Ovary (tissue), 7 donors: ENCODE measurements at regions not wholly inside any gene's neighbourhood (a gene's known extent, or its start where the extent isn't known, plus 50 kb on each side); places are given as distances from the start of the nearest gene placed in this dataset.

Source experiments
- DNase-seq, 5 donors: peaks; one replicate each; pipeline ENCODE4 v3.0.0-alpha.2; 2019 to 2020
- H3K27ac ChIP-seq, 2 donors: fragments of 200-600 bp; one replicate each; pipeline versions ENCODE4 v1.5.1 to v1.8.0; 2019 to 2022
- H3K27me3 ChIP-seq: fragments of 200-600 bp; one replicate; pipeline ENCODE4 v1.8.0; 2022
- H3K36me3 ChIP-seq: fragments of 200-600 bp; sonication (generic); one replicate; pipeline ENCODE4 v1.5.1; 2019
- H3K4me1 ChIP-seq: one replicate; pipeline ENCODE4 v1.8.1; 2013; ENCODE audit warnings: mild to moderate bottlenecking, moderate library complexity; ENCODE audit not compliant: insufficient read depth
- H3K4me3 ChIP-seq: fragments of 200-600 bp; sonication (generic); one replicate; pipeline ENCODE4 v1.5.1; 2017
- H3K9me3 ChIP-seq, 2 donors: fragments of 200-600 bp in 1 of 2; sonication (generic) in 1 of 2; one replicate each; pipeline versions ENCODE4 v1.5.1 to v1.8.1; 2013 to 2019; ENCODE audit warnings: mild to moderate bottlenecking in 1 of 2, moderate library complexity in 1 of 2
- EP300 ChIP-seq: sonication (generic); formaldehyde crosslinking; IDR thresholded peaks from one replicate; pipeline ENCODE4 v1.6.1; 2017; ENCODE audit warnings: antibody characterized with exemption
- POLR2A ChIP-seq: fragments of 450-650 bp; IDR thresholded peaks from one replicate; pipeline ENCODE4 v1.6.1; 2017; ENCODE audit warnings: antibody characterized with exemption, mild to moderate bottlenecking, moderate library complexity
- WGBS, 3 donors: extraction: QIAGEN DNeasy Blood & Tissue Kit in 1 of 3; methylation state at CpG; one replicate each; pipeline versions ENCODE4 v1.1.5 to v1.1.7; 2013 to 2017; 5-methylcytosine and 5-hydroxymethylcytosine counted together
- intact Hi-C, 4 donors: fragments of 100-400 bp; cut with DNase I; formaldehyde crosslinking; loops; one replicate each; pipeline versions ENCODE4 v1.11.0 to v1.15.1; 2022 to 2023
- TF ChIP-seq, protein P1 (sequence below), 3 donors: fragments of 450-650 bp in 2 of 3; fragments of 200-600 bp in 1 of 3; IDR thresholded peaks; one replicate each; pipeline versions ENCODE4 v1.5.1 to v1.8.0; 2016 to 2022; ENCODE audit warnings: antibody characterized with exemption in 3 of 3, mild to moderate bottlenecking in 1 of 3
- donor health status: DM: no; HTN: no; CAD: no; lungs with moderate emphysema.
- donor health status: DM: no; HTN: no; CAD: no.
- donor health status: Bipolar disorder and iron deficiency.
- donor health status: DM: no; HTN: no; CAD: no.
- donor health status: DM: yes; HTN: yes; CAD: no.

DNA sequence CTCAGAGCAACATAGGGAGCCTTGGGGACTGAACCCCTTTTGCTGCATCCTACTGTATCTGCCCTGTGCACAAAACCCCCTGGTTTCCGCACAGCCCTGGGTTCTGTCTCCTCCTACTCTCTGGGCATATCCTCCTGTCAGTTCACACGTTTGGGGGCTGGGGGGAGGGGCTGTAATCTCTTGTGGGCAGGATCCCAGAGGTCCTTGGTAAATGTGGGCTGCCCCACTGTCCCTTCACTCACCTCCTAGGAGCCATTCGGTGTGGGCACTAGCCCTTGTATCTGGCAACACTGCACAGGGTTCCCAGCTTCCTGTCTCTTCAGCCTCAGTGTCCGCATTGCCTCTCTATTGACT is 271.8 kb upstream of the DMAC1 start:
- intact Hi-C loops: no loop called here
- no peak overlapping the region for H3K27ac ChIP-seq
- no peak overlapping the region for H3K4me3 ChIP-seq
- no peaks in the 10 kb centered on the region for H3K36me3 ChIP-seq
- H3K9me3 ChIP-seq: no peaks in the 10 kb centered on the region
- WGBS, 3 donors: 63 to 76% (median 70%) methylated on average over 4 of the region's 4 CpGs
- no peaks in the 10 kb centered on the region for H3K27me3 ChIP-seq
- no peaks in the 10 kb centered on the region for H3K4me1 ChIP-seq
- no peak for DNase-seq
- TF ChIP-seq EP300 (no peak), POLR2A (no peak)
- TF ChIP-seq, protein P1, sequence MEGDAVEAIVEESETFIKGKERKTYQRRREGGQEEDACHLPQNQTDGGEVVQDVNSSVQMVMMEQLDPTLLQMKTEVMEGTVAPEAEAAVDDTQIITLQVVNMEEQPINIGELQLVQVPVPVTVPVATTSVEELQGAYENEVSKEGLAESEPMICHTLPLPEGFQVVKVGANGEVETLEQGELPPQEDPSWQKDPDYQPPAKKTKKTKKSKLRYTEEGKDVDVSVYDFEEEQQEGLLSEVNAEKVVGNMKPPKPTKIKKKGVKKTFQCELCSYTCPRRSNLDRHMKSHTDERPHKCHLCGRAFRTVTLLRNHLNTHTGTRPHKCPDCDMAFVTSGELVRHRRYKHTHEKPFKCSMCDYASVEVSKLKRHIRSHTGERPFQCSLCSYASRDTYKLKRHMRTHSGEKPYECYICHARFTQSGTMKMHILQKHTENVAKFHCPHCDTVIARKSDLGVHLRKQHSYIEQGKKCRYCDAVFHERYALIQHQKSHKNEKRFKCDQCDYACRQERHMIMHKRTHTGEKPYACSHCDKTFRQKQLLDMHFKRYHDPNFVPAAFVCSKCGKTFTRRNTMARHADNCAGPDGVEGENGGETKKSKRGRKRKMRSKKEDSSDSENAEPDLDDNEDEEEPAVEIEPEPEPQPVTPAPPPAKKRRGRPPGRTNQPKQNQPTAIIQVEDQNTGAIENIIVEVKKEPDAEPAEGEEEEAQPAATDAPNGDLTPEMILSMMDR (IDR thresholded peaks at IDR 0.05): no peak

DNA sequence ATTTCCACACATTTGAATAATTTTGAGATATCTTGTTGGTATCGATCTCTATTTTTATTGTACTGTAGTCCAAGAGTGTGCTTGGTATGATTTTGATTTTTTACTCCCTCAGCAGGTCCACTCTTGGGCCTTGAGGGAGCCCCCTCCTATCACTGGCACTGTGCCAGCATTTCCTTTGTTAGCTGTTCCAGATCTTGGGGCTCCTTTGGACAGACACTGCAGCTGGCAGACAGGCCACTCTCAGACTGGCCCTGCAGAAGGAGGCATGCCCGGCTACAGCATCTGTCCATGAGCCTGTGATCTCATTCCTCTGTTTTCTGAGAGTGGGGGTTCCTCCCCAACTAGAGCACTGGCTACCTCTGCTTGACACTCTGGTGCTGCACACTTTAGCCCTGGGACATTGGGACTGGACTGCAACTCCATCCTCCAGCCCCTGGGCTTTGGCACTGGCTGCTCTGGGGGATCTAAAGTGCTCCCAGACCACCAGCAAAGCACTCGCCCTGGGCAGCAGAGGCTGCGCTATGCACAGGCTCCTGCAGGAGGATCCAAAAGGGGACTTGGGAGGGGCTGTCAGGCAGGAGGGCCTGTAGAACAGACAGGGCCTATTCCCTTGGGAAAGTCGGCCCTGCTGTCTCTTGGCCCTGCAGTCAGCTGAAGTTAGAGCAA is 271.3 kb upstream of the DMAC1 start:
- WGBS, 3 donors: 71 to 76% (median 73%) methylated on average over 5 of the region's 5 CpGs
- Histone ChIP-seq H3K4me3 (no peak overlapping the region), H3K4me1 (no peaks in the 10 kb centered on the region), H3K9me3 (no peaks in the 10 kb centered on the region), H3K27ac (no peak overlapping the region), H3K27me3 (no peaks in the 10 kb centered on the region), H3K36me3 (no peaks in the 10 kb centered on the region)
- intact Hi-C loops: no loop called here
- TF ChIP-seq EP300 (no peak), POLR2A (no peak)
- TF ChIP-seq, protein P1 (IDR thresholded peaks at IDR 0.05): no peak
- DNase-seq: no peak

DNA sequence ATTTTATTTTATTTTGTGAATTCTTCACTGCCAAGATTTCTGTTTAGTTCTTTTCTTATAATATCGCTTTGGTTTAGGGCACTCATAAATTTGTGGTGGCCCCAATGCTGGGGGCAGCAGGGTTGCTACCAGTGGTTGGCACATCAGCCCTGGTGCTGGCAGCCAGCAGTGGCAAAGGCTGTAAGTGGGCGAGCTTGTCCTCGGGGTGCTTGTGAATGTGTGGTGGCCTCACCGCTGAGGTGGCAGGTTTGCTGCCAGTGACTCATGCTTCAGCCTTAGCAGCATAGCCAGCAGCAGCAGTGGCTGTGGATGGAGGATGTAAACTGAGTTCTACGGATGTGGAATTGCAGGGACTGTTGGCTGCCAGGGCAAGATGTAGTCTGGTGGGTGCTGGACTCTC is 262.9 kb upstream of the DMAC1 start:
- TF ChIP-seq, protein P1 (IDR thresholded peaks at IDR 0.05): no peak
- TF ChIP-seq EP300 (no peak), POLR2A (no peak)
- no peak overlapping the region for H3K27ac ChIP-seq
- H3K27me3 ChIP-seq: no peaks in the 10 kb centered on the region
- 93 to 98% (median 95%) methylated on average over 5 of the region's 5 CpGs for WGBS, 3 donors
- H3K9me3 ChIP-seq: no peaks in the 10 kb centered on the region
- H3K36me3 ChIP-seq: no peaks in the 10 kb centered on the region
- H3K4me1 ChIP-seq: no peaks in the 10 kb centered on the region
- intact Hi-C loops: no loop called here
- no peak overlapping the region for H3K4me3 ChIP-seq
- DNase-seq: no peak

DNA sequence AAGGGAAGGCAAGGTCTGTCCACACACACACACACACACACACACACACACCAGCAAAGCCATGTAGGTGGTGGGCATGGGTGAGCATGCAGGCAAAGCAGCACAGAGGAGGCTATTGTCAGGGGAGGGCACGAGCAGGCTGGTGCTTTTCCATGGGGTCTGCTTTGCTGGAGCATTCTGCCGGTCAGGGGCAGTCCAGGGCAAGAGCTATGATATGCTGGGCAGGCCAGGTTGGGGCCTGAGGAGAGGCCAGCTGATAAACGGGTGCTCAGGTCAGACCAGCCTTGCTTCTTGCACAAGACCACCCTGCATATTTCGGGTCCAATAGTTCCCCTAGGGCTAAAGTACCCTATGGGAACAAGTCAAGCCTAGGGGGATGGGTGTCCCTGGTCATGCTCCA is 253.9 kb upstream of the DMAC1 start:
- TF ChIP-seq, protein P1 (IDR thresholded peaks at IDR 0.05): no peak
- TF ChIP-seq POLR2A (no peak), EP300 (no peak)
- intact Hi-C loops: no loop called here
- Histone ChIP-seq H3K4me1 (no peaks in the 10 kb centered on the region), H3K27ac (no peak overlapping the region), H3K36me3 (no peaks in the 10 kb centered on the region), H3K27me3 (no peaks in the 10 kb centered on the region), H3K4me3 (no peak overlapping the region), H3K9me3 (peaks cover 0 to 3% of the 10 kb centered on the region in 2 donors)
- DNase-seq: no peak
- WGBS, 3 donors: 80 to 88% (median 86%) methylated on average over 4 of the region's 4 CpGs
